Uterus (tissue), 2 donors: ENCODE measurements at regions not wholly inside any gene's neighbourhood (a gene's known extent, or its start where the extent isn't known, plus 50 kb on each side); places are given as distances from the start of the nearest gene placed in this dataset.
"Not testable (repeated sequence)": the region's sequence is repeated elsewhere in the genome, so short reads cannot be mapped to it uniquely, and the experiment has no call there.

Experiments
- CTCF ChIP-seq, 4 experiments: fragments of 200-600 bp in 2 of 4; fragments of 450-650 bp in 2 of 4; sonication (generic) in 2 of 4; IDR thresholded peaks; one replicate each; pipeline ENCODE4 v1.5.1; 2016 to 2019; ENCODE audit warnings: antibody characterized with exemption in 4 of 4, mild to moderate bottlenecking in 2 of 4, moderate library complexity in 1 of 4
- POLR2A ChIP-seq, 2 donors: fragments of 450-650 bp; IDR thresholded peaks; one replicate each; pipeline ENCODE4 v1.6.1; 2016; ENCODE audit warnings: antibody characterized with exemption in 2 of 2, mild to moderate bottlenecking in 1 of 2, moderate library complexity in 1 of 2

GRCh38 chr18:75987913-75988312 is 507.1 kb downstream of the ZNF516 start:
- TF ChIP-seq POLR2A, CTCF (IDR thresholded peaks at IDR 0.05): not testable (repeated sequence)
